ENCODE measurements at regions not wholly inside any gene's neighbourhood (a gene's known extent, or its start where the extent isn't known, plus 50 kb on each side); places are given as distances from the start of the nearest gene placed in this dataset.
A peak's percentile ranks its signal among the peaks of the same experiment; 100 is the strongest.

DNA sequence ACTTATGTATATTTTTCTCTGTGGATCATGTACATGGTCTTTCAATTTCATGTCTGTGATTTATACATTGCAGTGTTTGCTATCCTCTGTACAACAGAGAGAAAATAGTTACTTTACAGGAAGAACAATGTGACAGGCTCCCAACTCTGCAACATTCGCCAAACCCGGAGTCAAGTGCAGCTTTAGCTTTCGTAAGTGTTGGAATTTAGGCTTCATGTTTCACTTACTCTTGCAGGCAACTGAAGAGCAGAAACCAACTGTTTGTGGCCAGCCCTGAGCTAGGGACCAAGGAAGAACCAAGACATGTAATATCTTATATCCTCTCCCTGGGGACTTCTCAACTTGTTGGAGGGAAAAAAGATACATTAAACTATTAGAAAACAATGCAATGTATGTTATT, 147.9 kb downstream of the C5orf15 start:
- H3K27ac Mint-ChIP-seq: no peak overlapping the region
- H3K27me3 Mint-ChIP-seq: peaks cover 13% of the 10 kb centered on the region
- H3K4me3 Mint-ChIP-seq: no peak overlapping the region
- no peaks in the 10 kb centered on the region for H3K36me3 Mint-ChIP-seq (ENCODE audit: low read depth)
- no peak for DNase-seq
- H3K9me3 Mint-ChIP-seq: no peaks in the 10 kb centered on the region
- peaks cover 20% of the 10 kb centered on the region for H3K4me1 Mint-ChIP-seq (ENCODE audit: low read depth)

DNA sequence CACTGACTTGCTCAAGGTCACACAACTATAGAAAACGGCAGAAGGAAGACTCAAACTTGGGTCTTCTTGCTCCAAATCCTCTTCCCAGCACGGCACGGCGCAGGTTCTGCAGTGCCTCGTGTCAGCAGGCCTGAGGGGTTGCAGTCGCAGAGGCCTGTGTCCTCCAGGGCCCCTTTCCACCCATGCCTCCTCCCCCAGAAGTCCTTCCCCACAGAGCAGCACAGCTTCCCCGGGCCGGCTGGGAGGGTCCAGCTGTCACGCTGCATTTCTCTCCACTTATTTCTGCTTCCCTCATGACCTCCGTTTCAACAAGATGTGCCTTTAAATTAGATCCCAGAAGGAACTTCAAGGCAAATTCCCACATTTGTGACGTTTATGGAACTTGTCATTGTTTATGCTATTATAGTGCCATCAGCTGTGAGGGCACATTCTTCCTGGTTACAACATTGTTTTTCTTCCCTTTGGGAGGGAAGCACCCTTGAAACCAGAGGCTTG, 148.4 kb downstream of the C5orf15 start:
- H3K27me3 Mint-ChIP-seq: peaks cover 13% of the 10 kb centered on the region
- H3K9me3 Mint-ChIP-seq: no peaks in the 10 kb centered on the region
- H3K27ac Mint-ChIP-seq: no peak overlapping the region
- H3K4me1 Mint-ChIP-seq (ENCODE audit: low read depth): peaks cover 15% of the 10 kb centered on the region
- DNase-seq: no peak
- no peak overlapping the region for H3K4me3 Mint-ChIP-seq
- H3K36me3 Mint-ChIP-seq (ENCODE audit: low read depth): no peaks in the 10 kb centered on the region

DNA sequence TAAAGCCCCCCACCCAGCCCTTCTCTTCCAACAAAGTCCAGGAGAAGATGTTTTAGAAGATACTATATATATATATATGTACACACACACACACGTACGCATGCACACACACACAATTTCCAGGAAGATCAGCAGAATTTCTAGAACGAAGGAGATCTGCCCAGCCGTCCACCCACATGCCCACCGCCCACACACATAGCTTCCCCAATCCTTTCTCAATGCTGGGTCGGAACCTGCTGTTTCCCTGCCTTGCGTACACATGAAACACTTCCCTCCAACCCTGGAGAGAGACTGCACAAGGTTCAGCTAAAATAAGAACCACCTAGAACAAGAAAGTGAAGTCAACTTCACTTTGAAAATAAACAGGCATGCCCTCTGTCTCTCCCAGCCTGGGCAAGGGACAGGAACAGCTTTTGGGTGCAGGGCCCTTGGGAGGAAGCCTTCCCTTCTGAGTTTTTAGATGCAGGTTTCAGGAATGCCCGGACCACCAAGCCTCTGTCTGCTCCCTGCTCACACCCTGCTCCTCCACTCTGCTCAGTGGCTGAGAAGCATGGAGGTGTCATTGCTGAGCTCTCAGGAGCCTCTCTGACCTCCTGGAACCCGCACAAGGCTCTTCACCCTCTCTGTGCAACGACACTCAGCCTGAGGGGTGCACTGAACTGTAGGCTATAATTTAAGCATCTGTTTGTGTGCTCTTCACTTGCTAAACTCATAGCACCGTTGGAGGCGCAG, 149.4 kb downstream of the C5orf15 start:
- no peak for DNase-seq
- H3K4me3 Mint-ChIP-seq: no peak overlapping the region
- no peaks in the 10 kb centered on the region for H3K36me3 Mint-ChIP-seq (ENCODE audit: low read depth)
- peaks cover 6% of the 10 kb centered on the region for H3K4me1 Mint-ChIP-seq (ENCODE audit: low read depth)
- H3K27ac Mint-ChIP-seq: no peak overlapping the region
- peaks cover 19% of the 10 kb centered on the region for H3K27me3 Mint-ChIP-seq
- no peaks in the 10 kb centered on the region for H3K9me3 Mint-ChIP-seq

DNA sequence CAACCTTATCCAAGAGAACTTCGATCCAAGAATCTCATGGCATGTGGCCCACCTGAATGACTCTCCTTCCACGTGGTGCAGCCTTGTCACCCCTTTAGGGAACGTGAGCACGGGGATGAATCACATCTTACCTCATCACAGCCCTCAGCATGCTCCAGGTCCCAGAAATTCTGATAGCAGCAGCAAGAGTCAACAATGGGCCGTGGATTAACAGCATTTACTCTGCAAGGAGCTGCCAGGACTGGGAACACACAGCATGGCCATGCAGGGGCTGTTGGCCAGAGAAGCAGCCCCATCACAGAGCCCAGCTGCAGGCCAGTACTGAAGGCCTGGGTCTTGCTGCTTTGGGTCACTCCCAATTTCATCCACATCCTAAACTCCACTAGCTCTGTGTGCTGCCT, 150.4 kb downstream of the C5orf15 start:
- H3K36me3 Mint-ChIP-seq (ENCODE audit: low read depth): no peaks in the 10 kb centered on the region
- peaks cover 3% of the 10 kb centered on the region for H3K4me1 Mint-ChIP-seq (ENCODE audit: low read depth)
- peaks cover 27% of the 10 kb centered on the region for H3K27me3 Mint-ChIP-seq
- no peaks in the 10 kb centered on the region for H3K9me3 Mint-ChIP-seq
- no peak overlapping the region for H3K27ac Mint-ChIP-seq
- peak; percentile 2 for DNase-seq
- H3K4me3 Mint-ChIP-seq: no peak overlapping the region

DNA sequence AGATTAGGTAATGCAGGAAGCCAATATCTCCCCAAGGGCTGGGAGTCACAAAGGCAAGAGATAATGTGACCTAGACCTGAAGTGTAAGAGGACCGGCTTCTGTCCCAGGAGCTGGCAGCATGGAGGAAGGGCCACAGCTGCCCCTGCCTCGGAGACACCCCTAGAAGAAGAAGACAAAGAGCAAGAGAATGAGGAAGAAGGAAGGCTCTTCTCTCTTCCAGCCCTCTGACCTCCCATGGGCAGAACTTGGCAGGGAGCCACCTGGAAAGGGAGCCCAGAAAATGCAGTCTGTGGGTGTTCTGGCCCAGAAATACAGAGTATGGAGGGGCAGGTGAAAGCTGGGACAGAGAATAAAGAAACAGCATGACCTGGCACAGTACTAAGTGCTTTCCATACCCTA, 151.0 kb downstream of the C5orf15 start:
- Mint-ChIP-seq H3K4me1 (ENCODE audit: low read depth) (no peaks in the 10 kb centered on the region), H3K27me3 (peaks cover 31% of the 10 kb centered on the region), H3K27ac (no peak overlapping the region), H3K9me3 (no peaks in the 10 kb centered on the region), H3K4me3 (no peak overlapping the region), H3K36me3 (ENCODE audit: low read depth) (no peaks in the 10 kb centered on the region)
- DNase-seq: peak; percentile 5

DNA sequence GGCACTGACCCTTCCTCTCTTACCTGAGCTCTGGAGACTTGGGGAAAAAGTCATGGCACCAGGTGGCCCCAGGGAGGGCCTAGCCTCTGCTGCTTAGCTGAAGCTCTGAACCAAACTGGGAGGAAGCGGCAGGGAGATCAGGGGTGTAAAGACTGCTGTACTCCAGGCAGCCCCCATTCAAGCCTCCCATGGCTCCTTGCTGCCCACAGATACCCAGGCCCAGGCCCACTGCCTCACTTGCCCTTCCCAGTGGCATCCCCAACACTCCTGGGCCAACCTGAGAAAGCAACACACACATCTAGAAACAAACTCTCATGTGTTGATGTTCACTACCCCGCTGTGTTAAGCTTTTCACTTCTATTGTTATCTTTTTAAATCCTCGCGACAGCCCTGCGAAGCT, 151.6 kb downstream of the C5orf15 start:
- H3K4me3 Mint-ChIP-seq: no peak overlapping the region
- no peaks in the 10 kb centered on the region for H3K36me3 Mint-ChIP-seq (ENCODE audit: low read depth)
- H3K4me1 Mint-ChIP-seq (ENCODE audit: low read depth): no peaks in the 10 kb centered on the region
- no peaks in the 10 kb centered on the region for H3K9me3 Mint-ChIP-seq
- no peak overlapping the region for H3K27ac Mint-ChIP-seq
- peaks cover 34% of the 10 kb centered on the region for H3K27me3 Mint-ChIP-seq
- DNase-seq: peak; percentile 15

DNA sequence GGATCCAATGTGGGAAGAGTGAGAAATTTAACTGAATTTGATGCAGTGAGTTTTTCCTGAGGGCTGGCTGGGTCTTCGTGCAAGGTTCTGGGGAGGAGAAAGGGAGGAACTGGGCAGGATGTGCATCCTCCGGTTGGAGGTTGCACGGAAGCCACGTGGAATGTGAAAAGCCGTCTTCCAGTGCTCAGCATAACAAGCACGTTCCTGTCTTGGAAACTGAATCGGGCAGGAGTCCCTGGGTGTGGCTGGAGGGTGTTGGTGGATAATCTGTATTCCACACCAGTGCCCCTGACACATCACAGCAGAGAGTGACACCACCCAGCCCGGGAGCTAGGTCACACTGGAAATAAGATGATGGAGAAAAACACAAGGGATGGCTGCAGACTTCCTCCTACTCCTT, 154.3 kb downstream of the C5orf15 start:
- H3K4me3 Mint-ChIP-seq: no peak overlapping the region
- H3K27me3 Mint-ChIP-seq: peaks cover 21% of the 10 kb centered on the region
- H3K9me3 Mint-ChIP-seq: no peaks in the 10 kb centered on the region
- peak; percentile 6 for DNase-seq
- no peaks in the 10 kb centered on the region for H3K4me1 Mint-ChIP-seq (ENCODE audit: low read depth)
- no peak overlapping the region for H3K27ac Mint-ChIP-seq
- no peaks in the 10 kb centered on the region for H3K36me3 Mint-ChIP-seq (ENCODE audit: low read depth)

DNA sequence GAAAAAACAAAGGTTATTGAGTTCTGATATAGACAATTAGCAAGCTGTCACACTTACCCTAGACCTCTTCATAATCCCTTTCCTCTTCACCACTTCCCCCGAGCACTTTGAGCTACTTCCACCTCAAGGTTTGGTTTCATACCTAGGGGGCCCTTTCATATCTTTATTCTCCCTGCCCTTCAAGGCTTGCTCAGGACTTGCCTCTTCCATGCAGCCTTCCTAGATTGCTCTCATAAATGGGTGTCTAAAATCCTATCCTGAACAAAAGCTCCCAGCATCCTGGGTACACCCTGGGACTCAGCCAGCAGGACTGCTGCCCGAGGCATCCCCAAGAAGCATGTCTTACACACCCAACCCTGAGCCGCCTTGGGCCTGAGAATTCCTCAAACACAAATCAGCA, 157.3 kb downstream of the C5orf15 start:
- H3K4me1 Mint-ChIP-seq (ENCODE audit: low read depth): no peaks in the 10 kb centered on the region
- no peaks in the 10 kb centered on the region for H3K9me3 Mint-ChIP-seq
- H3K36me3 Mint-ChIP-seq (ENCODE audit: low read depth): no peaks in the 10 kb centered on the region
- no peak for DNase-seq
- peaks cover 24% of the 10 kb centered on the region for H3K27me3 Mint-ChIP-seq
- H3K27ac Mint-ChIP-seq: no peak overlapping the region
- H3K4me3 Mint-ChIP-seq: no peak overlapping the region

DNA sequence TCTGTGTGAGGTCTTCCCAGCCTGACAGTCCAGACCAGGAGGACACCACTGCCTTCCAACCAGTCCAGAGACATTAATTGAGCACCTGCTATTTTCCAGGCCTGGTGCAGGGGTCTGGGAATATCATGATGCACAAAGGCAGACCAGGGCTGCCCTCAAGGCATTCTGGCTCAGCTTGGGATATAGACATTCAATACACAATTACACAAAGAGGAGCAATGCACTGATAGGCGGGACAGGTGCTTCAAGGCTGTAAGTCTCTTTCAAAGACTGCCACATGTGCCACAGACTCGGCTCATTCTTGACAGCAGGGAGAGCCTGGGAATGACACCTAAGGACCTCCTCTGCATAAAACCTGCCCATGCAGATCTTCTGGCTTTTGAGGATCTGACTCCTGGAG, 158.6 kb downstream of the C5orf15 start:
- Mint-ChIP-seq H3K27ac (no peak overlapping the region), H3K4me3 (no peak overlapping the region), H3K9me3 (no peaks in the 10 kb centered on the region), H3K36me3 (ENCODE audit: low read depth) (no peaks in the 10 kb centered on the region), H3K4me1 (ENCODE audit: low read depth) (no peaks in the 10 kb centered on the region), H3K27me3 (peaks cover 30% of the 10 kb centered on the region)
- DNase-seq: no peak

DNA sequence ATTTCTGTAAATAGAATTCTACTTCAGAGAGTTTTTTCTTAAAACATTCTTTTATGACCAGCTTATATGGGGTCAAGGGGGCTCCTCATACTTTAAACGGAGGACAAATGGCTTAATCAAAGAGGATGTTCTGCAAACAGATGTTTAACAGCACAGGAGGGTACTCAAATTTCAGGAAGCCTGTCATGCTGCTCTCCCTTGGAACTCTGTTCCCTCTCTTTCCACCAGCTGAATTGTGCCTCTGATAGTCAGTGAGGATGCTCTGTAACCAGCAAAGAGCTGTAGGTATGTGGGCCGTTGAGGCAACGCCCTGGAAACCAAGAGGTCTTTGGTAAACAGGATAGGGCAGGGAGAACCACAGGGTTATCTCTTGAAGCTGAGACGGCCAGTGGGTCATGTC, 161.1 kb downstream of the C5orf15 start:
- no peak overlapping the region for H3K4me3 Mint-ChIP-seq
- no peak overlapping the region for H3K27ac Mint-ChIP-seq
- H3K9me3 Mint-ChIP-seq: no peaks in the 10 kb centered on the region
- H3K36me3 Mint-ChIP-seq (ENCODE audit: low read depth): no peaks in the 10 kb centered on the region
- DNase-seq: no peak
- no peaks in the 10 kb centered on the region for H3K4me1 Mint-ChIP-seq (ENCODE audit: low read depth)
- H3K27me3 Mint-ChIP-seq: peaks cover 11% of the 10 kb centered on the region

DNA sequence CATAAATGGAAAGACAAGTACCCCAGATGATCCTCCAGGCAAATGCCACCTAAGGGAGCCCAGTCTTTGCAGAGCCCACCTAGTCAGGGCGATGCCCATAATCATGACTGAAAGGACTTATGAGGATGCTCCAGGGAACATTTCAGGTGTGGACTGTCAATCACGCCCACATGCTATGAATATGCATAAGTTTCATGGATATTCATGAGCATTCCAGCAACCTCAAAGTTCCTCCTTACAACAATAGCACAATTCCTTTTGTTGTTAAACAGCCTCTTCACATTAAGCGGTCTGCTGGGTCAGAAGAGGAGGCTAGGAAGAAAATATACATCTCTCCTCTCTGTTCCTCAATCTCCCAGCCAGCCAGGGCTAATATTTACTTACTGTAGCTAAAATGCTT, 161.6 kb downstream of the C5orf15 start:
- H3K4me1 Mint-ChIP-seq (ENCODE audit: low read depth): no peaks in the 10 kb centered on the region
- no peak overlapping the region for H3K27ac Mint-ChIP-seq
- no peaks in the 10 kb centered on the region for H3K9me3 Mint-ChIP-seq
- DNase-seq: no peak
- peaks cover 12% of the 10 kb centered on the region for H3K27me3 Mint-ChIP-seq
- no peak overlapping the region for H3K4me3 Mint-ChIP-seq
- H3K36me3 Mint-ChIP-seq (ENCODE audit: low read depth): no peaks in the 10 kb centered on the region

DNA sequence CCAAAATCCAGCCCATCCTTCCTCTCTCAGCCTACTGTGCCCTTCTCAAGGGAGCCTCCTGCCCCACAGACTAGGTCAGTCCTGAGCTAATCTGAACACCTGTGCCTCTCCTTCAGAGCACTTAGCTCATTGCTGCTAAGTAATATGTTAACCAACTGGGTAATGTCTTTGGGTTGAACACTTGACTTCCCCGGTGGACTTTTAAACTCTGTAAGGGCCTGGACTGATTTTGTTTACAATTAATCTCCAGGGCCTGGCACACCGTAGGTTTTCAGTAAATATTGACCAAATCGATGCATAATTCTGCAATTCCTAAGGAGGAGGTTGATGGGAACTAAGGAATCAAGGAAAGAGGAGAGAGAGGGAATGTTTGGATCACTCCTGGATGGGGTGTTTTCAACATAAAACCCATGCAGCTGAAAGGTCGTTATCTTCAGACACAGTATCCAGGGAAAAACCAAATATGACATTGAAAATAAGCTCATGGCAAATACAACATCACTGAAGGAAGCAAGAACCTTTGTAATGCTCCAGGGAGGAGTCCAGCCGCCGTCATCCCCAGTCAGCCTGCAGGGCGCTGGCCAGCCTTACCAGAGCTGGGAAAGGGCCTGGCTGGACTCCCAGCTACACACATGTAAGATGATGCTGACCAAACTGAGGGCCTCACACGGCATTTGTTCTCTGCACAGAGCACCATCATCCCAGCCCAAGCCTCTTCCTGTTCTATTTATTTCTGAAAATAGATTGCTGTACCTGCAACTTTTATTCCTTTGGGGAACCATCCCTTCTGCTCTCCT, 166.3 kb downstream of the C5orf15 start:
- peaks cover 29% of the 10 kb centered on the region for H3K27me3 Mint-ChIP-seq

DNA sequence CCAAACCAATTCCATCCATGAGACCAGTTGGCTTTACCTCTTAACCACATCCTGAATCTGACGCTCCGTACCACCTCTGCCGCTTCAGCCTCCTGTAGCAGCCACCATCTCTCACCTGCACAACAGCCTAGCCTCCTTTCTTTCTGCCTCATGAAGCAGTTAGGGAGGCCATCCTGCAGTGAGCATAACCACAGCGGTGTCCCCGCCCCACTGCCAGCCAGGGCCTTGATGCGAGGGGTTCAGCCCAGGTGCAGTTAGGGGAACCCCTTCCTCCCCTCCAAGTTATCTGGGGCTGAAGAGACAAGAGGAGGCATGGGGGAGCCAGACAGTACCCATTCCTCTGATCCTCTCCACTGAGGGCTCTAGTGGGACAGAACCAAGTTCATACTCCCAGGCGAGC, 167.0 kb downstream of the C5orf15 start:
- Mint-ChIP-seq H3K27me3 (peaks cover 33% of the 10 kb centered on the region), H3K4me3 (no peak overlapping the region), H3K36me3 (ENCODE audit: low read depth) (no peaks in the 10 kb centered on the region), H3K27ac (no peak overlapping the region), H3K9me3 (no peaks in the 10 kb centered on the region), H3K4me1 (ENCODE audit: low read depth) (no peaks in the 10 kb centered on the region)
- DNase-seq: no peak

More for the DNA sequence above, 166.3 kb downstream of the C5orf15 start:
- no peaks in the 10 kb centered on the region for H3K4me1 Mint-ChIP-seq (ENCODE audit: low read depth)
- no peaks in the 10 kb centered on the region for H3K9me3 Mint-ChIP-seq
- DNase-seq: no peak
- no peaks in the 10 kb centered on the region for H3K36me3 Mint-ChIP-seq (ENCODE audit: low read depth)
- no peak overlapping the region for H3K27ac Mint-ChIP-seq
- no peak overlapping the region for H3K4me3 Mint-ChIP-seq

DNA sequence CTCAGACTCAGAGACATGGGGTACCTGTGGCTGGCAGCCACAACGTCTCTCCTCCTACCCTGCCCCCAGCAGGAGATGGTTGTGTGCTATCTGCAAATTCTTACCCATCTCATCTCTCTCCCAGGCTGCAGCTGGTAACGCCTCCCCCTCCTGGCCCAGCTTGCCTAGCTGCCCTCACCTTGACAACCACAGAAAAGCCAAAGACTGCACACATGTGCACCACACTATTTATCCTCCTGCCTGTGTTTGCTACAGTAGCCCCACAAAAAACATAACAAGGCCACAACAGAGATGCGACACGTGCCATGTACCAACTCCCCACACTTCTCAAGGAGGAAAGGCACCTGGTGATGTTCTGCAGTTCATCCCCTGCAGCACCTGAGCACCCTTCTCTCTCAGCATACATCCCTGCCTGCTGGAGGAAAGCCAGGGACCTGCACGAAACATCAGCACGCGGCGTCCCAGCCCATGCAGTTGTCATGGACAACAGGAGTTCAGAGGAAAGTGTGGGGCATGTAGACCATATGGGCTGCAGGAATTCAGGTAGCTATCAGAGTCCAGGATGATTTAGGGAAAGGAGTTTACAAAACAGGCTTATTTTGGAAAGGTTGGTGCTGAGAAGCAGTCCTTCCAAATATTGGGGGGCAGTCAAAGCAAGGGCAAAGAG, 168.7 kb downstream of the C5orf15 start:
- Mint-ChIP-seq H3K36me3 (ENCODE audit: low read depth) (no peaks in the 10 kb centered on the region), H3K9me3 (no peaks in the 10 kb centered on the region), H3K27ac (no peak overlapping the region), H3K27me3 (peaks cover 27% of the 10 kb centered on the region), H3K4me3 (no peak overlapping the region), H3K4me1 (ENCODE audit: low read depth) (no peaks in the 10 kb centered on the region)
- no peak for DNase-seq

DNA sequence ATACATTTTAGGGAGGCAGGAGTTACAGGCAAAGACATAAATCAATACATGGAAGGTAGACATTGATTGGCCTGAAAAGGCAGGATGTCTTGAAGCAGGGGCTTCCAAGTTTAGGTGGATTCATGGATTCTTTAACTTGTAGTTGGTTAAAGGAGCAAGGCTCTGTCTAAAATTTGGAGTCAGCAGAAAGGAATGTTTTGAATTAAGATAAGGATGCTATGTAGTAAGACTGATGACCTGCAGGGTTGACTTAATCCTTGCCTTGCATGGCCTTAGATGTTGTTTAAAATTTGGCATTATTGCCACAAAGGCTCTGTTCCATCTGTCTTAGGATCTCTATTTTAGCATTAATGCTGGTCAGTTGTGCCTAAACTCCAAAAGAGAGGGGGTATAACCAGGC, 171.3 kb downstream of the C5orf15 start:
- no peaks in the 10 kb centered on the region for H3K36me3 Mint-ChIP-seq (ENCODE audit: low read depth)
- no peaks in the 10 kb centered on the region for H3K9me3 Mint-ChIP-seq
- no peak overlapping the region for H3K4me3 Mint-ChIP-seq
- H3K4me1 Mint-ChIP-seq (ENCODE audit: low read depth): no peaks in the 10 kb centered on the region
- no peak for DNase-seq
- H3K27me3 Mint-ChIP-seq: peaks cover 27% of the 10 kb centered on the region
- H3K27ac Mint-ChIP-seq: no peak overlapping the region
